H9 (cell line): ENCODE measurements at regions not wholly inside any gene's neighbourhood (a gene's known extent, or its start where the extent isn't known, plus 50 kb on each side); places are given as distances from the start of the nearest gene placed in this dataset.

Experiments used
- DNase-seq: peaks from one replicate; pipeline ENCODE4 v3.0.0-alpha.2; 2017
- H2AFZ ChIP-seq: one replicate; pipeline ENCODE4 v1.6.1; 2013; ENCODE audit warnings: mild to moderate bottlenecking, low read length, control low read depth, moderate library complexity
- H2AK5ac ChIP-seq: 2 replicates; pipeline ENCODE4 v1.6.1; 2013; ENCODE audit warnings: low read length, control low read depth, mixed read lengths; ENCODE audit not compliant: insufficient read length
- H2BK120ac ChIP-seq: one replicate; pipeline ENCODE4 v1.6.1; 2013; ENCODE audit warnings: low read depth, mild to moderate bottlenecking, low read length, control low read depth, inconsistent platforms; ENCODE audit not compliant: poor library complexity, severe bottlenecking
- H2BK12ac ChIP-seq: 2 replicates; pipeline ENCODE4 v1.6.1; 2013; ENCODE audit warnings: low read length, control low read depth, mixed read lengths, low read depth; ENCODE audit not compliant: insufficient read length
- H2BK15ac ChIP-seq: 2 replicates; pipeline ENCODE4 v1.6.1; 2013; ENCODE audit warnings: low read depth, low read length, control low read depth
- H2BK20ac ChIP-seq: one replicate; pipeline ENCODE4 v1.6.1; 2013; ENCODE audit warnings: low read depth, mild to moderate bottlenecking, low read length, control low read depth, inconsistent platforms; ENCODE audit not compliant: poor library complexity, severe bottlenecking
- H2BK5ac ChIP-seq: 2 replicates; pipeline ENCODE4 v1.6.1; 2013; ENCODE audit warnings: low read length, control low read depth, mixed read lengths; ENCODE audit not compliant: insufficient read length
- H3K14ac ChIP-seq: 2 replicates; pipeline ENCODE4 v1.6.1; 2013; ENCODE audit warnings: low read length, control low read depth; ENCODE audit not compliant: insufficient read depth
- H3K18ac ChIP-seq: 2 replicates; pipeline ENCODE4 v1.6.1; 2013; ENCODE audit warnings: low read depth, mild to moderate bottlenecking, mixed read lengths, low read length, control low read depth; ENCODE audit not compliant: insufficient read length
- H3K23ac ChIP-seq: 2 replicates; pipeline ENCODE4 v1.6.1; 2013; ENCODE audit warnings: low read length, control low read depth, mixed read lengths, low read depth; ENCODE audit not compliant: insufficient read length
- H3K23me2 ChIP-seq: 2 replicates; pipeline ENCODE4 v1.6.1; 2013; ENCODE audit warnings: low read depth, mild to moderate bottlenecking, mixed read lengths, low read length, control low read depth; ENCODE audit not compliant: insufficient read length, poor library complexity, severe bottlenecking
- H3K27ac ChIP-seq: 2 replicates; pipeline ENCODE4 v1.5.1; 2013; ENCODE audit warnings: low read length, control low read depth, mixed read lengths, low read depth; ENCODE audit not compliant: insufficient read length
- H3K27me3 ChIP-seq: 2 replicates; pipeline ENCODE4 v1.6.1; 2013; ENCODE audit warnings: low read length, control low read depth, inconsistent platforms; ENCODE audit not compliant: insufficient read depth
- H3K4ac ChIP-seq: 2 replicates; pipeline ENCODE4 v1.6.1; 2013; ENCODE audit warnings: low read depth, mild to moderate bottlenecking, control low read depth, inconsistent platforms, low read length, moderate library complexity
- H3K4me1 ChIP-seq: 2 replicates; pipeline ENCODE4 v1.6.1; 2013; ENCODE audit warnings: low read length, control low read depth, inconsistent platforms; ENCODE audit not compliant: insufficient read depth
- H3K4me2 ChIP-seq: 2 replicates; pipeline ENCODE4 v1.6.1; 2013; ENCODE audit warnings: low read length, control low read depth, mixed read lengths; ENCODE audit not compliant: insufficient read length, insufficient read depth
- H3K56ac ChIP-seq: 2 replicates; pipeline ENCODE4 v1.6.1; 2013; ENCODE audit warnings: low read depth, mild to moderate bottlenecking, mixed read lengths, low read length, control low read depth; ENCODE audit not compliant: insufficient read length
- H3K79me1 ChIP-seq: 2 replicates; pipeline ENCODE4 v1.6.1; 2013; ENCODE audit warnings: low read depth, mild to moderate bottlenecking, moderate library complexity, low read length, control low read depth, inconsistent platforms; ENCODE audit not compliant: insufficient read depth, poor library complexity, severe bottlenecking
- H3K79me2 ChIP-seq: 2 replicates; pipeline ENCODE4 v1.6.1; 2013; ENCODE audit warnings: low read length, control low read depth, inconsistent platforms; ENCODE audit not compliant: insufficient read depth
- H3K9ac ChIP-seq: 2 replicates; pipeline ENCODE4 v1.6.1; 2013; ENCODE audit warnings: low read length, control low read depth, mixed read lengths; ENCODE audit not compliant: insufficient read length; ENCODE audit errors: extremely low read depth
- H3K9me3 ChIP-seq: one replicate; pipeline ENCODE4 v1.6.1; 2013; ENCODE audit warnings: low read depth, low read length, inconsistent platforms; ENCODE audit not compliant: control insufficient read depth
- H3T11ph ChIP-seq: one replicate; pipeline ENCODE4 v1.6.1; 2013; ENCODE audit warnings: mild to moderate bottlenecking, low read length, control low read depth, inconsistent platforms
- H4K20me1 ChIP-seq: one replicate; pipeline ENCODE4 v1.6.1; 2013; ENCODE audit not compliant: control insufficient read depth, insufficient read length, insufficient read depth
- H4K5ac ChIP-seq: 2 replicates; pipeline ENCODE4 v1.6.1; 2013; ENCODE audit warnings: low read depth, mild to moderate bottlenecking, mixed read lengths, low read length, control low read depth; ENCODE audit not compliant: insufficient read length
- H4K8ac ChIP-seq: replicated peaks from 2 replicates; pipeline ENCODE4 v1.6.1; 2013; ENCODE audit warnings: low read length, control low read depth, mixed read lengths, low read depth; ENCODE audit not compliant: insufficient read length
- H4K91ac ChIP-seq: 2 replicates; pipeline ENCODE4 v1.6.1; 2013; ENCODE audit warnings: low read depth, mild to moderate bottlenecking, moderate library complexity, mixed read lengths, low read length, control low read depth; ENCODE audit not compliant: insufficient read length
- H3K27ac Mint-ChIP-seq, 3 experiments: 2 replicates in 2 of 3; 3 replicates in 1 of 3; pipeline ENCODE4 v1.8.0; 2020 to 2021; ENCODE audit warnings: mixed read lengths in 3 of 3, mild to moderate bottlenecking in 1 of 3, moderate library complexity in 1 of 3
- H3K27me3 Mint-ChIP-seq: 2 replicates; pipeline ENCODE4 v1.8.0; 2021; ENCODE audit warnings: low read depth, mild to moderate bottlenecking, moderate library complexity, mixed read lengths
- H3K36me3 Mint-ChIP-seq, 3 experiments: 2 replicates in 2 of 3; 3 replicates in 1 of 3; pipeline ENCODE4 v1.8.0; 2020 to 2021; ENCODE audit warnings: low read depth in 3 of 3, mixed read lengths in 3 of 3; ENCODE audit not compliant: insufficient read depth in 1 of 3
- H3K4me1 Mint-ChIP-seq, 2 experiments: 2 replicates each; pipeline ENCODE4 v1.8.0; 2020; ENCODE audit warnings: mixed read lengths in 2 of 2
- H3K4me3 Mint-ChIP-seq, 2 experiments: 2 replicates in 1 of 2; 3 replicates in 1 of 2; pipeline ENCODE4 v1.8.0; 2020 to 2021; ENCODE audit warnings: mild to moderate bottlenecking in 2 of 2, mixed read lengths in 2 of 2, moderate library complexity in 1 of 2
- H3K9me3 Mint-ChIP-seq, 2 experiments: 2 replicates in 1 of 2; 3 replicates in 1 of 2; pipeline ENCODE4 v1.8.0; 2020; ENCODE audit warnings: mild to moderate bottlenecking in 2 of 2, mixed read lengths in 2 of 2, moderate library complexity in 1 of 2
- CTCF ChIP-seq: fragments of 200-600 bp; sonication (generic); conservative IDR thresholded peaks from 3 replicates; pipeline ENCODE4 v1.8.0; 2021; ENCODE audit warnings: antibody characterized with exemption, mild to moderate bottlenecking

GRCh38 chr21:28769683-28770082 is 223.0 kb downstream of the LTN1 start:
- Mint-ChIP-seq H3K9me3 (peaks cover 16 to 17% of the 10 kb centered on the region in 2 experiments), H3K27me3 (no peaks in the 10 kb centered on the region), H3K36me3 (peaks cover 0 to 13% (median 0%) of the 10 kb centered on the region in 3 experiments; a peak in 2 of 7 replicates), H3K27ac (no peak overlapping the region), H3K4me3 (no peak overlapping the region), H3K4me1 (no peaks in the 10 kb centered on the region)
- Histone ChIP-seq H2BK15ac (no peak overlapping the region), H3K79me2 (no peaks in the 10 kb centered on the region), H2BK20ac (no peak overlapping the region), H2BK12ac (no peak overlapping the region), H3K23ac (no peak overlapping the region), H3K27ac (no peak overlapping the region), H3K9ac (no peak overlapping the region), H3K4me2 (no peak overlapping the region), H3K56ac (no peak overlapping the region), H3K4me1 (no peaks in the 10 kb centered on the region), H4K20me1 (no peaks in the 10 kb centered on the region), H2BK120ac (no peak overlapping the region), H2AFZ (no peak overlapping the region), H3K79me1 (no peaks in the 10 kb centered on the region), H2BK5ac (no peak overlapping the region), H4K91ac (no peak overlapping the region), H3K9me3 (no peaks in the 10 kb centered on the region), H3T11ph (no peak overlapping the region), H2AK5ac (no peak overlapping the region), H3K27me3 (no peaks in the 10 kb centered on the region), H3K23me2 (no peaks in the 10 kb centered on the region), H4K8ac (no peak overlapping the region), H3K14ac (no peak overlapping the region), H4K5ac (no peak overlapping the region), H3K18ac (no peak overlapping the region), H3K4ac (no peak overlapping the region)
- no peak for DNase-seq
- no peak for TF ChIP-seq CTCF
